ENCODE measurements at regions not wholly inside any gene's neighbourhood (a gene's known extent, or its start where the extent isn't known, plus 50 kb on each side); places are given as distances from the start of the nearest gene placed in this dataset.

- DNase-seq (no peak), ATAC-seq (no peak)
- Histone ChIP-seq H3K9me3 (peaks cover 0 to 4% (median 0%) of the 10 kb centered on the region in 11 donors), H3K36me3 (no peaks in the 10 kb centered on the region), H3K4me3 (no peak overlapping the region), H3K27ac (no peak overlapping the region), H3K4me1 (no peaks in the 10 kb centered on the region), H3K27me3 (no peaks in the 10 kb centered on the region)
- WGBS, 2 donors, result 76 to 85% methylated on average over 3 of the region's 3 CpGs
- no peak for TF ChIP-seq CTCF (IDR thresholded peaks at IDR 0.05)
- intact Hi-C loops (cut with DNase I), result no loop called here
Measured at GRCh38 chr3:94996743-94997142, 933.9 kb downstream of the NSUN3 start.

- DNase-seq (no peak), ATAC-seq (no peak)
- Histone ChIP-seq H3K4me3 (no peak overlapping the region), H3K4me1 (no peaks in the 10 kb centered on the region), H3K9me3 (no peaks in the 10 kb centered on the region), H3K36me3 (no peaks in the 10 kb centered on the region), H3K27ac (no peak overlapping the region), H3K27me3 (no peaks in the 10 kb centered on the region)
- no peak for TF ChIP-seq CTCF (IDR thresholded peaks at IDR 0.05)
- intact Hi-C loops (cut with DNase I), result no loop called here
Measured at GRCh38 chr3:95002438-95003046, 939.7 kb downstream of the NSUN3 start.

- 76 to 89% methylated on average over 2 of the region's 2 CpGs for WGBS, 2 donors
- no peaks in the 10 kb centered on the region for H3K27me3 ChIP-seq
- no peaks in the 10 kb centered on the region for H3K4me1 ChIP-seq
- peaks cover 0 to 3% (median 0%) of the 10 kb centered on the region in 11 donors for H3K9me3 ChIP-seq
- intact Hi-C loops (cut with DNase I), result no loop called here
- no peak for TF ChIP-seq CTCF (IDR thresholded peaks at IDR 0.05)
- no peak overlapping the region for H3K4me3 ChIP-seq
- H3K27ac ChIP-seq, result no peak overlapping the region
- no peak for ATAC-seq
- H3K36me3 ChIP-seq, result no peaks in the 10 kb centered on the region
- DNase-seq, result no peak
Measured at GRCh38 chr3:95028688-95029087, 965.8 kb downstream of the NSUN3 start.

GRCh38 chr3:95029644-95030043, 966.8 kb downstream of the NSUN3 start:
- Histone ChIP-seq H3K27ac (no peak overlapping the region), H3K36me3 (no peaks in the 10 kb centered on the region), H3K4me1 (no peaks in the 10 kb centered on the region), H3K4me3 (no peak overlapping the region), H3K9me3 (peaks cover 0 to 3% (median 0%) of the 10 kb centered on the region in 11 donors), H3K27me3 (no peaks in the 10 kb centered on the region)
- no peak for ATAC-seq
- intact Hi-C loops (cut with DNase I), result no loop called here
- TF ChIP-seq CTCF (IDR thresholded peaks at IDR 0.05), result no peak
- no peak for DNase-seq

Measured in heart right ventricle (tissue), 16 donors.